ENCODE measurements at regions not wholly inside any gene's neighbourhood (a gene's known extent, or its start where the extent isn't known, plus 50 kb on each side); places are given as distances from the start of the nearest gene placed in this dataset.

DNA sequence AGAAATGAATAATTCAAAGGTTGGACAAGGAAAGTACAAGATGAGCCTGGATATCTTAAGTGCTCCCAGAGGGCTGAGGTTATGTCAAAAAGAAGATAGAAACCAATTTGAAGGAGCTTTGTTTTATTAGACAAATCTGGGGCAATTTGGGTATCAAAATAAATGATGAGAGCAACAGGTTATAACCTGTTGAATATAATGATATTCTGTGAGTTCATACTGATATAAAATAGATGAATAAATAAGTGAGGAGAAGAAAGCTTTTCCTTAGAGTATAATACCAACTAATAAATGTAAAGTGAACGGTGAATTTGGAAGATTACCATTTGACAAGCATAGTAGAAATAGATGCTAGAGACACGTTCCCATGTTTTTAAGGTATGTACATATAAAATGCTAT lies 544.2 kb upstream of the ANKRD30A start:
- TF ChIP-seq, protein P1, sequence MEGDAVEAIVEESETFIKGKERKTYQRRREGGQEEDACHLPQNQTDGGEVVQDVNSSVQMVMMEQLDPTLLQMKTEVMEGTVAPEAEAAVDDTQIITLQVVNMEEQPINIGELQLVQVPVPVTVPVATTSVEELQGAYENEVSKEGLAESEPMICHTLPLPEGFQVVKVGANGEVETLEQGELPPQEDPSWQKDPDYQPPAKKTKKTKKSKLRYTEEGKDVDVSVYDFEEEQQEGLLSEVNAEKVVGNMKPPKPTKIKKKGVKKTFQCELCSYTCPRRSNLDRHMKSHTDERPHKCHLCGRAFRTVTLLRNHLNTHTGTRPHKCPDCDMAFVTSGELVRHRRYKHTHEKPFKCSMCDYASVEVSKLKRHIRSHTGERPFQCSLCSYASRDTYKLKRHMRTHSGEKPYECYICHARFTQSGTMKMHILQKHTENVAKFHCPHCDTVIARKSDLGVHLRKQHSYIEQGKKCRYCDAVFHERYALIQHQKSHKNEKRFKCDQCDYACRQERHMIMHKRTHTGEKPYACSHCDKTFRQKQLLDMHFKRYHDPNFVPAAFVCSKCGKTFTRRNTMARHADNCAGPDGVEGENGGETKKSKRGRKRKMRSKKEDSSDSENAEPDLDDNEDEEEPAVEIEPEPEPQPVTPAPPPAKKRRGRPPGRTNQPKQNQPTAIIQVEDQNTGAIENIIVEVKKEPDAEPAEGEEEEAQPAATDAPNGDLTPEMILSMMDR (IDR thresholded peaks at IDR 0.05; ENCODE audit: insufficient read depth, low read length, poor library complexity, severe bottlenecking): no peak
- no peaks in the 10 kb centered on the region for H3K36me3 ChIP-seq (ENCODE audit: control insufficient read depth, insufficient read depth, low read length)
- DNase-seq (ENCODE audit: extremely low read depth, insufficient read length): no peak
- H3K4me3 ChIP-seq (replicated peaks; ENCODE audit: low read depth, low read length): no peak overlapping the region
- no peaks in the 10 kb centered on the region for H3K27me3 ChIP-seq (replicated peaks; ENCODE audit: control insufficient read depth, insufficient read depth, low read length)

GRCh38 chr10:36578306-36578705 lies 547.1 kb upstream of the ANKRD30A start:
- TF ChIP-seq, protein P1 (IDR thresholded peaks at IDR 0.05; ENCODE audit: insufficient read depth, low read length, poor library complexity, severe bottlenecking): no peak
- Histone ChIP-seq H3K27me3 (replicated peaks; ENCODE audit: control insufficient read depth, insufficient read depth, low read length) (no peaks in the 10 kb centered on the region), H3K36me3 (ENCODE audit: control insufficient read depth, insufficient read depth, low read length) (no peaks in the 10 kb centered on the region), H3K4me3 (replicated peaks; ENCODE audit: low read depth, low read length) (no peak overlapping the region)
- DNase-seq (ENCODE audit: extremely low read depth, insufficient read length): no peak

DNA sequence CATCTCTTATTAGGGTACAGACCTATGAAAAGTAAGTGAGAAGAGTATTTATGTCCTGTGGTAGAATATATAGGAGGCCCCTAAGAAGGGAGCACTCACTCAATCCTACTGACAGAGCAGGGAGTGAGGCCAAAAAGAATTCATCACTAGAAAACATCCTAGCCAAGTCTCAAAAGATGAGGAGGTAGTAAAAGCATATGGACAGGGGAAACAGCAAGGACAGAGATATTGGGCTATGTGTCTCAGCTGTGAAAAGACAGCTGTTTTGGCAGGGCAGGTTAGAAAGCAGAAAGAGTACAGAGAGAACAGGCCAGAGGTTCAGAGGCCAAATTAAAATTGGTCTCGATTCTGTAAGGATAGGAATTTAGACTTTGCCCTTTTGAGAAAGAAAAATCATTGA lies 548.3 kb upstream of the ANKRD30A start:
- no peaks in the 10 kb centered on the region for H3K27me3 ChIP-seq (replicated peaks; ENCODE audit: control insufficient read depth, insufficient read depth, low read length)
- TF ChIP-seq, protein P1 (IDR thresholded peaks at IDR 0.05; ENCODE audit: insufficient read depth, low read length, poor library complexity, severe bottlenecking): no peak
- H3K36me3 ChIP-seq (ENCODE audit: control insufficient read depth, insufficient read depth, low read length): no peaks in the 10 kb centered on the region
- DNase-seq (ENCODE audit: extremely low read depth, insufficient read length): no peak
- H3K4me3 ChIP-seq (replicated peaks; ENCODE audit: low read depth, low read length): no peak overlapping the region

- Histone ChIP-seq H3K36me3 (ENCODE audit: control insufficient read depth, insufficient read depth, low read length) (no peaks in the 10 kb centered on the region), H3K27me3 (replicated peaks; ENCODE audit: control insufficient read depth, insufficient read depth, low read length) (no peaks in the 10 kb centered on the region), H3K4me3 (replicated peaks; ENCODE audit: low read depth, low read length) (no peak overlapping the region)
- DNase-seq (ENCODE audit: extremely low read depth, insufficient read length): no peak
- TF ChIP-seq, protein P1 (IDR thresholded peaks at IDR 0.05; ENCODE audit: insufficient read depth, low read length, poor library complexity, severe bottlenecking): no peak
Observed at GRCh38 chr10:36574207-36574606, 551.2 kb upstream of the ANKRD30A start.

GRCh38 chr10:36573246-36573645 lies 552.2 kb upstream of the ANKRD30A start:
- no peaks in the 10 kb centered on the region for H3K36me3 ChIP-seq (ENCODE audit: control insufficient read depth, insufficient read depth, low read length)
- no peak overlapping the region for H3K4me3 ChIP-seq (replicated peaks; ENCODE audit: low read depth, low read length)
- DNase-seq (ENCODE audit: extremely low read depth, insufficient read length): no peak
- H3K27me3 ChIP-seq (replicated peaks; ENCODE audit: control insufficient read depth, insufficient read depth, low read length): no peaks in the 10 kb centered on the region
- TF ChIP-seq, protein P1 (IDR thresholded peaks at IDR 0.05; ENCODE audit: insufficient read depth, low read length, poor library complexity, severe bottlenecking): no peak

DNA sequence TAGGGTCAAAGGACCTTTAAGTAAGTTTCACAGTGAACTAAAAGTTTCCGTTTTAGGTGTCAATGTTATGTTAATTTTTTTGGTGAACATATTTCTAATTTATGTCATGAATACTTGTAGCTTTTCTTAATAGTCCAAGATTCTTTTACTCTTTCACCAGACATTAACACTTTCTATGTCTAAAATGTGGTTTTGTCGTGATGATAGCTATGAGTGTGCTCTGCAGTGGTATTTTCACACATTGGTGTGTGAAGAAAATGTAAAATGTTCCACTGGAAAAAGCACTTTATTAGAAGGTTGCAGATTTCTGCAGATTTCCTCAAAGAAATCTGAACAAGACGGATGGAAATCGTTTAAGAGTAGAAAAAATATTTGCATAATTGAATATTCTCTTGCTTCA lies 561.0 kb upstream of the ANKRD30A start:
- DNase-seq (ENCODE audit: extremely low read depth, insufficient read length): no peak
- Histone ChIP-seq H3K36me3 (ENCODE audit: control insufficient read depth, insufficient read depth, low read length) (no peaks in the 10 kb centered on the region), H3K4me3 (replicated peaks; ENCODE audit: low read depth, low read length) (no peak overlapping the region), H3K27me3 (replicated peaks; ENCODE audit: control insufficient read depth, insufficient read depth, low read length) (no peaks in the 10 kb centered on the region)
- TF ChIP-seq, protein P1 (IDR thresholded peaks at IDR 0.05; ENCODE audit: insufficient read depth, low read length, poor library complexity, severe bottlenecking): no peak
